H1 (cell line): ENCODE measurements at regions not wholly inside any gene's neighbourhood (a gene's known extent, or its start where the extent isn't known, plus 50 kb on each side); places are given as distances from the start of the nearest gene placed in this dataset.

Experiments
- CTCF ChIA-PET: fragments of 300-600 bp; sonication (Branson Sonifier 250); formaldehyde crosslinking; loops from one replicate; lab custom pipeline; 2021; ENCODE audit not compliant: partially characterized antibody; lab: Charles Lee
- POLR2A ChIA-PET: fragments of 300-600 bp; sonication (Branson Sonifier 250); formaldehyde crosslinking; loops from one replicate; lab custom pipeline; 2021; ENCODE audit warnings: inconsistent platforms; ENCODE audit not compliant: partially characterized antibody; lab: Charles Lee
- DNase-seq, 2 experiments: peaks; one replicate each; pipeline versions ENCODE4 v3.0.0 to v3.0.0-alpha.2; 2010 to 2022; ENCODE audit warnings: low spot score in 2 of 2, low read depth in 1 of 2, mixed read lengths in 1 of 2
- FAIRE-seq: peaks from 2 replicates; lab custom pipeline; 2011; peaks lifted over from hg19 to GRCh38; lab: Jason Lieb, UNC
- H2AFZ ChIP-seq: 2 replicates; pipeline ENCODE4 v1.8.1; 2012; ENCODE audit warnings: low read length, inconsistent platforms
- H2AK5ac ChIP-seq: 2 replicates; pipeline ENCODE4 v1.6.1; 2013; ENCODE audit warnings: low read depth, low read length
- H2BK120ac ChIP-seq: replicated peaks from 2 replicates; pipeline ENCODE3; 2013; ENCODE audit warnings: low read depth, low read length, inconsistent platforms
- H2BK12ac ChIP-seq: 2 replicates; pipeline ENCODE4 v1.6.1; 2013; ENCODE audit warnings: low read depth, low read length
- H2BK15ac ChIP-seq: 2 replicates; pipeline ENCODE4 v1.6.1; 2013; ENCODE audit warnings: low read length
- H2BK20ac ChIP-seq: 2 replicates; pipeline ENCODE4 v1.6.1; 2013; ENCODE audit warnings: low read length
- H2BK5ac ChIP-seq: 2 replicates; pipeline ENCODE4 v1.6.1; 2013; ENCODE audit warnings: low read depth, low read length
- H3K14ac ChIP-seq: 2 replicates; pipeline ENCODE4 v1.6.1; 2013; ENCODE audit warnings: inconsistent platforms; ENCODE audit not compliant: insufficient read length
- H3K18ac ChIP-seq: 2 replicates; pipeline ENCODE4 v1.6.1; 2013; ENCODE audit warnings: low read length; ENCODE audit errors: extremely low read depth
- H3K23ac ChIP-seq: 2 replicates; pipeline ENCODE4 v1.6.1; 2013; ENCODE audit warnings: inconsistent platforms; ENCODE audit not compliant: insufficient read length
- H3K23me2 ChIP-seq: 2 replicates; pipeline ENCODE4 v1.6.1; 2013; ENCODE audit warnings: low read depth, low read length
- H3K27ac ChIP-seq: 2 replicates; pipeline ENCODE4 v1.6.1; 2011; ENCODE audit warnings: low read depth, low read length, inconsistent platforms
- H3K27me3 ChIP-seq, 4 experiments: replicated peaks in 1 of 4; 1 replicate in 1 of 4; 2 replicates in 3 of 4; pipeline versions ENCODE4 v1.6.1 to v1.8.1; 2011 to 2013; ENCODE audit warnings: low read length in 3 of 4, mild to moderate bottlenecking in 3 of 4, inconsistent platforms in 2 of 4, mixed read lengths in 2 of 4, moderate library complexity in 1 of 4; ENCODE audit not compliant: control insufficient read depth in 3 of 4, insufficient read depth in 3 of 4; ENCODE audit errors: extremely low read depth in 1 of 4
- H3K36me3 ChIP-seq, 4 experiments: 2 replicates each; pipeline versions ENCODE4 v1.6.1 to v1.8.1; 2011 to 2013; ENCODE audit warnings: mild to moderate bottlenecking in 4 of 4, low read length in 3 of 4, moderate library complexity in 2 of 4, control low read depth in 1 of 4, inconsistent platforms in 1 of 4; ENCODE audit not compliant: insufficient read depth in 4 of 4, control insufficient read depth in 2 of 4
- H3K4ac ChIP-seq: replicated peaks from 2 replicates; pipeline ENCODE3; 2013; ENCODE audit warnings: low read length, low read depth, mixed read lengths, inconsistent platforms; ENCODE audit not compliant: insufficient read length
- H3K4me1 ChIP-seq, 4 experiments: replicated peaks in 1 of 4; 1 replicate in 1 of 4; 2 replicates in 3 of 4; pipeline versions ENCODE4 v1.6.1 to v1.8.1; 2011 to 2013; ENCODE audit warnings: low read length in 3 of 4, inconsistent platforms in 2 of 4, mixed read lengths in 1 of 4; ENCODE audit not compliant: insufficient read depth in 4 of 4, control insufficient read depth in 3 of 4
- H3K4me2 ChIP-seq, 2 experiments: 2 replicates each; pipeline versions ENCODE4 v1.6.1 to v1.8.1; 2011 to 2013; ENCODE audit warnings: low read depth in 2 of 2, low read length in 2 of 2, control low read depth in 1 of 2, inconsistent platforms in 1 of 2, mild to moderate bottlenecking in 1 of 2; ENCODE audit not compliant: insufficient read depth in 1 of 2
- H3K4me3 ChIP-seq, 4 experiments: fragments of 200-600, 300-600 bp in 1 of 4; sonication (generic), shearing (Covaris generic), sonication (Bioruptor Twin) in 1 of 4; 2 replicates each; pipeline versions ENCODE4 v1.5.1 to v1.8.1; 2011 to 2016; ENCODE audit warnings: low read length in 4 of 4, low read depth in 3 of 4, control low read depth in 2 of 4, inconsistent platforms in 2 of 4, mild to moderate bottlenecking in 2 of 4, mixed read lengths in 1 of 4, moderate library complexity in 1 of 4; ENCODE audit not compliant: insufficient read depth in 2 of 4; ENCODE audit errors: extremely low read depth in 1 of 4
- H3K56ac ChIP-seq: replicated peaks from 2 replicates; pipeline ENCODE3; 2013; ENCODE audit warnings: low read depth, mild to moderate bottlenecking, mixed read lengths, low read length, inconsistent platforms; ENCODE audit not compliant: insufficient read length
- H3K79me1 ChIP-seq: 2 replicates; pipeline ENCODE4 v1.6.1; 2013; ENCODE audit warnings: low read depth, low read length, control low read depth
- H3K79me2 ChIP-seq, 2 experiments: 2 replicates each; pipeline versions ENCODE4 v1.6.1 to v1.8.1; 2012 to 2013; ENCODE audit warnings: low read length in 2 of 2, mild to moderate bottlenecking in 2 of 2, inconsistent platforms in 1 of 2; ENCODE audit not compliant: insufficient read depth in 2 of 2, control insufficient read depth in 1 of 2
- H3K9ac ChIP-seq, 4 experiments: replicated peaks in 1 of 4; 1 replicate in 1 of 4; 2 replicates in 3 of 4; pipeline versions ENCODE4 v1.6.1 to v1.8.1; 2011 to 2013; ENCODE audit warnings: low read depth in 3 of 4, low read length in 3 of 4, control low read depth in 2 of 4, mild to moderate bottlenecking in 2 of 4, moderate library complexity in 2 of 4, inconsistent platforms in 1 of 4; ENCODE audit errors: extremely low read depth in 1 of 4
- H3K9me3 ChIP-seq, 2 experiments: 2 replicates each; pipeline versions ENCODE4 v1.6.1 to v1.8.1; 2012 to 2013; ENCODE audit warnings: mild to moderate bottlenecking in 2 of 2, moderate library complexity in 2 of 2, control low read depth in 1 of 2, inconsistent platforms in 1 of 2, low read depth in 1 of 2, low read length in 1 of 2, mixed read lengths in 1 of 2; ENCODE audit not compliant: insufficient read depth in 2 of 2
- H4K20me1 ChIP-seq, 2 experiments: replicated peaks in 1 of 2; 2 replicates each; pipeline versions ENCODE3 to v1.8.1; 2011 to 2013; ENCODE audit warnings: inconsistent platforms in 2 of 2, low read length in 2 of 2, mild to moderate bottlenecking in 1 of 2; ENCODE audit not compliant: insufficient read depth in 2 of 2, control insufficient read depth in 1 of 2
- H4K5ac ChIP-seq: 2 replicates; pipeline ENCODE4 v1.6.1; 2013; ENCODE audit warnings: low read length, low read depth, mixed read lengths, inconsistent platforms; ENCODE audit not compliant: insufficient read length
- H4K8ac ChIP-seq: 2 replicates; pipeline ENCODE4 v1.8.0; 2013; ENCODE audit warnings: mild to moderate bottlenecking, moderate library complexity, low read length, inconsistent platforms; ENCODE audit not compliant: insufficient read depth; ENCODE audit errors: extremely low read depth
- H4K91ac ChIP-seq: replicated peaks from 2 replicates; pipeline ENCODE3; 2013; ENCODE audit warnings: low read length, mixed read lengths, inconsistent platforms; ENCODE audit not compliant: insufficient read length
- BCL11A ChIP-seq, 2 experiments: IDR thresholded peaks; one replicate each; pipeline ENCODE4 v1.6.1; 2011; ENCODE audit warnings: low read depth in 2 of 2, low read length in 2 of 2, mild to moderate bottlenecking in 2 of 2
- CBX8 ChIP-seq: fragments of 300-800, 300-1000 bp; sonication (generic); IDR thresholded peaks from 2 replicates; pipeline ENCODE4 v1.7.1; 2016; ENCODE audit warnings: low read depth, low read length, borderline replicate concordance
- CTCF ChIP-seq, 3 experiments: IDR thresholded peaks; 1 replicate in 2 of 3; 2 replicates in 1 of 3; pipeline versions ENCODE4 v1.5.1 to v1.6.1; 2011; ENCODE audit warnings: low read length in 3 of 3, mild to moderate bottlenecking in 3 of 3, inconsistent platforms in 2 of 3, low read depth in 1 of 3, moderate library complexity in 1 of 3; ENCODE audit not compliant: insufficient read depth in 1 of 3; ENCODE audit errors: control extremely low read depth in 1 of 3
- EP300 ChIP-seq, 2 experiments: IDR thresholded peaks; 1 replicate in 1 of 2; 2 replicates in 1 of 2; pipeline ENCODE4 v1.6.1; 2011 to 2012; ENCODE audit warnings: low read depth in 2 of 2, low read length in 2 of 2, mild to moderate bottlenecking in 2 of 2, borderline replicate concordance in 1 of 2, inconsistent platforms in 1 of 2, moderate library complexity in 1 of 2
- HDAC6 ChIP-seq: IDR thresholded peaks from one replicate; pipeline ENCODE4 v1.7.1; 2012; ENCODE audit warnings: low read depth, mild to moderate bottlenecking, inconsistent platforms, low read length, moderate library complexity
- KDM5A ChIP-seq: fragments of 200-600 bp; IDR thresholded peaks from 2 replicates; pipeline ENCODE4 v1.7.1; 2012; ENCODE audit warnings: mild to moderate bottlenecking, low read length, inconsistent platforms, mixed read lengths
- POLR2AphosphoS5 ChIP-seq: IDR thresholded peaks from 2 replicates; pipeline ENCODE4 v1.6.1; 2011; ENCODE audit warnings: low read depth, low read length
- POU5F1 ChIP-seq: IDR thresholded peaks from 2 replicates; pipeline ENCODE4 v1.6.1; 2011; ENCODE audit warnings: low read depth, mild to moderate bottlenecking, low read length, moderate library complexity
- RAD21 ChIP-seq, 2 experiments: IDR thresholded peaks in 1 of 2; conservative IDR thresholded peaks in 1 of 2; 2 replicates each; pipeline ENCODE4 v1.6.1; 2011; ENCODE audit warnings: low read depth in 2 of 2, low read length in 2 of 2, improper control_type of control experiment in 1 of 2, inconsistent platforms in 1 of 2, mild to moderate bottlenecking in 1 of 2, moderate library complexity in 1 of 2
- RNF2 ChIP-seq: fragments of 200-900, 300-1000 bp; sonication (generic); IDR thresholded peaks from 2 replicates; pipeline ENCODE4 v1.7.1; 2016; ENCODE audit warnings: borderline replicate concordance, low read depth, mild to moderate bottlenecking, antibody characterized with exemption, low read length; ENCODE audit not compliant: poor library complexity, severe bottlenecking; ENCODE audit errors: missing control alignments
- SIX5 ChIP-seq: IDR thresholded peaks from 2 replicates; pipeline ENCODE4 v1.6.1; 2011; ENCODE audit warnings: mild to moderate bottlenecking, low read depth, low read length
- SRF ChIP-seq: IDR thresholded peaks from 2 replicates; pipeline ENCODE4 v1.6.1; 2011; ENCODE audit warnings: mild to moderate bottlenecking, low read depth, low read length, moderate library complexity
- TCF12 ChIP-seq: IDR thresholded peaks from 2 replicates; pipeline ENCODE4 v1.6.1; 2011; ENCODE audit warnings: low read depth, mild to moderate bottlenecking, low read length

GRCh38 chrX:42628471-42628870 is 149.5 kb downstream of the PPP1R2C start:
- Histone ChIP-seq H4K8ac (no peak overlapping the region), H3K79me2 (no peaks in the 10 kb centered on the region), H3K56ac (no peak overlapping the region), H2BK120ac (no peak overlapping the region), H3K14ac (no peak overlapping the region), H3K23me2 (no peaks in the 10 kb centered on the region), H3K79me1 (no peaks in the 10 kb centered on the region), H3K23ac (no peak overlapping the region), H3K4me3 (no peak overlapping the region), H4K91ac (no peak overlapping the region), H3K36me3 (no peaks in the 10 kb centered on the region), H4K5ac (no peak overlapping the region), H2BK15ac (no peak overlapping the region), H2BK20ac (no peak overlapping the region), H2BK5ac (no peak overlapping the region), H3K27me3 (no peaks in the 10 kb centered on the region), H3K9ac (no peak overlapping the region), H2AK5ac (no peak overlapping the region), H3K4ac (no peak overlapping the region), H3K9me3 (no peaks in the 10 kb centered on the region), H3K4me1 (no peaks in the 10 kb centered on the region), H4K20me1 (no peaks in the 10 kb centered on the region), H2BK12ac (no peak overlapping the region), H3K4me2 (no peak overlapping the region), H2AFZ (no peak overlapping the region), H3K18ac (no peak overlapping the region), H3K27ac (no peak overlapping the region)
- DNase-seq (no peak), FAIRE-seq (no peak)
- POLR2A ChIA-PET = no interaction called here
- CTCF ChIA-PET = no interaction called here
- TF ChIP-seq CTCF (IDR thresholded peaks at IDR 0.05; ENCODE audit: control extremely low read depth in 1 of 3, insufficient read depth in 1 of 3, low read depth in 1 of 3, low read length in 3 of 3) = no peak
- no peak for TF ChIP-seq RNF2
- TF ChIP-seq TCF12 = no peak
- no peak for TF ChIP-seq SIX5
- no peak for TF ChIP-seq RAD21 (IDR thresholded peaks at IDR 0.05 in 1 of 2, conservative IDR thresholded peaks at IDR 0.05 in 1 of 2; ENCODE audit: low read depth in 2 of 2, low read length in 2 of 2)
- no peak for TF ChIP-seq CBX8
- TF ChIP-seq POU5F1 = no peak
- no peak for TF ChIP-seq SRF
- TF ChIP-seq HDAC6 = no peak
- TF ChIP-seq EP300 (IDR thresholded peaks at IDR 0.05; ENCODE audit: borderline replicate concordance in 1 of 2, low read depth in 2 of 2, low read length in 2 of 2) = no peak
- TF ChIP-seq BCL11A (IDR thresholded peaks at IDR 0.05; ENCODE audit: low read depth in 2 of 2, low read length in 2 of 2) = no peak
- no peak for TF ChIP-seq POLR2AphosphoS5
- no peak for TF ChIP-seq KDM5A
